HT-29 (cell line): ENCODE measurements at regions not wholly inside any gene's neighbourhood (a gene's known extent, or its start where the extent isn't known, plus 50 kb on each side); places are given as distances from the start of the nearest gene placed in this dataset.

Experiments
- DNase-seq: peaks from one replicate; pipeline ENCODE4 v3.0.0-alpha.2; 2015; ENCODE audit warnings: low spot score

GRCh38 chr17:79422236-79422635 lies 188.6 kb downstream of the RBFOX3 start:
- no peak for DNase-seq

- DNase-seq = no peak
These were observed 190.3 kb downstream of the RBFOX3 start for GRCh38 chr17:79420318-79421243.

- no peak for DNase-seq
These were observed 193.3 kb downstream of the RBFOX3 start for GRCh38 chr17:79417476-79417988.

GRCh38 chr17:79415909-79416308 lies 194.9 kb downstream of the RBFOX3 start:
- DNase-seq = no peak

- DNase-seq = no peak
These were observed 195.5 kb downstream of the RBFOX3 start for GRCh38 chr17:79415365-79415764.

GRCh38 chr17:79414793-79415211 lies 196.0 kb downstream of the RBFOX3 start:
- no peak for DNase-seq

- DNase-seq = no peak
These were observed 196.6 kb downstream of the RBFOX3 start for GRCh38 chr17:79414063-79414792.

GRCh38 chr17:79413611-79414010 lies 197.2 kb downstream of the RBFOX3 start:
- DNase-seq = no peak

GRCh38 chr17:79412886-79413390 lies 197.9 kb downstream of the RBFOX3 start:
- no peak for DNase-seq

- no peak for DNase-seq
These were observed 198.7 kb downstream of the RBFOX3 start for GRCh38 chr17:79412110-79412509.

- DNase-seq = no peak
These were observed 199.4 kb downstream of the RBFOX3 start for GRCh38 chr17:79411419-79411818.

- no peak for DNase-seq
These were observed 200.2 kb downstream of the RBFOX3 start for GRCh38 chr17:79410681-79411080.

- DNase-seq = no peak
These were observed 202.6 kb downstream of the RBFOX3 start for GRCh38 chr17:79408251-79408650.

- no peak for DNase-seq
These were observed 203.5 kb downstream of the RBFOX3 start for GRCh38 chr17:79407385-79407784.

- DNase-seq = no peak
These were observed 204.5 kb downstream of the RBFOX3 start for GRCh38 chr17:79406316-79406715.

- no peak for DNase-seq
These were observed 205.0 kb downstream of the RBFOX3 start for GRCh38 chr17:79405823-79406222.

- no peak for DNase-seq
These were observed 206.5 kb downstream of the RBFOX3 start for GRCh38 chr17:79404136-79404911.

GRCh38 chr17:79401704-79402674 lies 208.9 kb downstream of the RBFOX3 start:
- no peak for DNase-seq

- peak; percentile 61 for DNase-seq
These were observed 209.7 kb downstream of the RBFOX3 start for GRCh38 chr17:79400989-79401703.
